Neural crest cell (in vitro differentiated cells): ENCODE measurements at regions not wholly inside any gene's neighbourhood (a gene's known extent, or its start where the extent isn't known, plus 50 kb on each side); places are given as distances from the start of the nearest gene placed in this dataset.

ENCODE experiments used
- DNase-seq: peaks from one replicate; pipeline ENCODE4 v3.0.0; 2021; ENCODE audit warnings: low read depth, mixed read lengths, low spot score
- H3K27ac Mint-ChIP-seq: one replicate; pipeline ENCODE4 v1.8.0; 2021; ENCODE audit warnings: mild to moderate bottlenecking, mixed read lengths; ENCODE audit not compliant: unreplicated experiment
- H3K27me3 Mint-ChIP-seq: 2 replicates; pipeline ENCODE4 v1.8.0; 2021; ENCODE audit warnings: low read depth, mild to moderate bottlenecking, mixed read lengths
- H3K36me3 Mint-ChIP-seq: 2 replicates; pipeline ENCODE4 v1.8.0; 2021; ENCODE audit warnings: low read depth, mild to moderate bottlenecking, mixed read lengths
- H3K4me1 Mint-ChIP-seq: 2 replicates; pipeline ENCODE4 v1.8.0; 2021; ENCODE audit warnings: mixed read lengths
- H3K4me3 Mint-ChIP-seq: one replicate; pipeline ENCODE4 v1.8.0; 2021; ENCODE audit warnings: mild to moderate bottlenecking, mixed read lengths
- H3K9me3 Mint-ChIP-seq: 2 replicates; pipeline ENCODE4 v1.8.0; 2021; ENCODE audit warnings: mixed read lengths
- TF ChIP-seq, protein P1 (sequence below): fragments of 200-600 bp; sonication (generic); conservative IDR thresholded peaks from 2 replicates; pipeline ENCODE4 v1.5.0; 2021; ENCODE audit warnings: antibody characterized with exemption, mild to moderate bottlenecking

DNA sequence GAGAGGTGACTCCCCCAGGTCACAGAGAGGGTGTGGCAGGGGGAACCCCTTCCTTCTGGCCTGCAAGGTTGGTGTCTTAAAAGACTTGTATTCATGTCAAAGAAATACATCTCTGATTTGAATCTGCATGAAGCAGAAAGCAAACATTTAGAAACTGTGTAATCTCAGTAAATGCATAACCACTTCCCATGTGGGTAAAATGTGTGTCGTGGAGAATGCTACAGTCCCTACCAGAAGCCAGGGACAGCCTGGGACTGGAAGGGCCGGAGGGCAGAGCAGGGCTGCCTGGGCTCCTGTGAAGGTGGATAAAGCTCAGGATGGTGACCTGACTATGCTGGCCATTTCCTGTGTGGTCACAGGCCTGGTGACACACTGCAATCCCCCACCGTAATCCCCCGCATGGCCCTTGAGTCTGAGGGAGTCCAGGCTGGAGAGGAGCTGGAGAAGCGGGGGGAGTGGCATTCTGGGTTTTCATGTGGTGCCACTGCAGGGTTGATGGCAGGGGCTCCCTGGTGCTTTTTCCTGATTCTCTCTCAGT, 102.2 kb downstream of the LRRC30 start:
- no peaks in the 10 kb centered on the region for H3K27me3 Mint-ChIP-seq
- H3K4me3 Mint-ChIP-seq, result no peak overlapping the region
- no peaks in the 10 kb centered on the region for H3K9me3 Mint-ChIP-seq
- no peaks in the 10 kb centered on the region for H3K4me1 Mint-ChIP-seq
- TF ChIP-seq, protein P1, sequence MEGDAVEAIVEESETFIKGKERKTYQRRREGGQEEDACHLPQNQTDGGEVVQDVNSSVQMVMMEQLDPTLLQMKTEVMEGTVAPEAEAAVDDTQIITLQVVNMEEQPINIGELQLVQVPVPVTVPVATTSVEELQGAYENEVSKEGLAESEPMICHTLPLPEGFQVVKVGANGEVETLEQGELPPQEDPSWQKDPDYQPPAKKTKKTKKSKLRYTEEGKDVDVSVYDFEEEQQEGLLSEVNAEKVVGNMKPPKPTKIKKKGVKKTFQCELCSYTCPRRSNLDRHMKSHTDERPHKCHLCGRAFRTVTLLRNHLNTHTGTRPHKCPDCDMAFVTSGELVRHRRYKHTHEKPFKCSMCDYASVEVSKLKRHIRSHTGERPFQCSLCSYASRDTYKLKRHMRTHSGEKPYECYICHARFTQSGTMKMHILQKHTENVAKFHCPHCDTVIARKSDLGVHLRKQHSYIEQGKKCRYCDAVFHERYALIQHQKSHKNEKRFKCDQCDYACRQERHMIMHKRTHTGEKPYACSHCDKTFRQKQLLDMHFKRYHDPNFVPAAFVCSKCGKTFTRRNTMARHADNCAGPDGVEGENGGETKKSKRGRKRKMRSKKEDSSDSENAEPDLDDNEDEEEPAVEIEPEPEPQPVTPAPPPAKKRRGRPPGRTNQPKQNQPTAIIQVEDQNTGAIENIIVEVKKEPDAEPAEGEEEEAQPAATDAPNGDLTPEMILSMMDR, result no peak
- no peak for DNase-seq
- H3K27ac Mint-ChIP-seq, result no peak overlapping the region
- H3K36me3 Mint-ChIP-seq, result no peaks in the 10 kb centered on the region

DNA sequence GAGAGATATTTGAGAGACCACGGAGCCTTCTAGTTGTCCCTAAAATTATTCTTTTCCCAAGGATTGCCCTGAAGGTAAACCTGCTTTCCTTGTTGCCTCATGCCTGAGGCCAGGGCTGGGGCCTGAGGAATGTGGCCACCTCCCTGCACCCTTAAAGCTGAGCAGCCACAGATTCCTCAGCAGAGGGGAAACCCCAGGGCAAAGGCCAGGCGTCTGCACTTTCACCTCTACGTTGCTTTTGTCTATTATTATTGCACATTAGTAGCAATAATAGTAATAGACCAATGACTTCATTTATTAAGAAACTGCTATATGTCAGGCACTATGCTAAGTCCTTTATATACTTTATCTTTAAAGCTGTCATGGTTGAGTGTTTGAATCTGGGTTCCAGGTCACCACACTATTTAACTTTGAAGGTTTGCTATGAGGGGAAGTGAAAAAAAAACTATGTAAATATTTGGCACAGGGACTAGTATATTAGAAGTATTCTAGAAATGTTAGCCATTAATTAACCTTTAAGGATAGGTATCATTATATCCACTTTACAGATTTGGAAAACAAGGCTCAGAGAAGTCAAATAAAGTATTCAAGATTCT, 104.2 kb downstream of the LRRC30 start:
- Mint-ChIP-seq H3K9me3 (no peaks in the 10 kb centered on the region), H3K4me1 (no peaks in the 10 kb centered on the region), H3K36me3 (no peaks in the 10 kb centered on the region), H3K27ac (no peak overlapping the region), H3K4me3 (no peak overlapping the region), H3K27me3 (no peaks in the 10 kb centered on the region)
- TF ChIP-seq, protein P1, result no peak
- DNase-seq, result no peak

DNA sequence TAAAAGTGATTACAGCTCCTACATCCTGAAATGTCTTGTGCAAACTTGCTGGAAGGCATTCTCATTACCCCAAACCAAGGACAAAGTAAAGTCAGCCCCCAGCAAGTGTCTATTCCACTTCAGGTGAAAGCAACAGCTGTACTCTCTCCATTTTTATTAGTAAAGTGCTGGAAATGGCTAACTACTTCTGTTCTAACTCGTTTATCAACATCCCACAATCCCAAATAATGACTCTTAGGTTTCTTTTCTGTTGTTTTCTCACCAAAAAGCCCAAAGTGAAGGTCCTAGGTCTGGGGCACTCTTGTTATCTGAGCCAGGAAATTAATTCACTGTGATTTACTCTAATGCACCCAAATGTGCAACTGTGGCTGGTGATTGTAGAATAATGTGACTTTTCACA, 105.7 kb downstream of the LRRC30 start:
- no peak overlapping the region for H3K4me3 Mint-ChIP-seq
- no peaks in the 10 kb centered on the region for H3K4me1 Mint-ChIP-seq
- TF ChIP-seq, protein P1, result no peak
- no peaks in the 10 kb centered on the region for H3K36me3 Mint-ChIP-seq
- no peaks in the 10 kb centered on the region for H3K9me3 Mint-ChIP-seq
- H3K27me3 Mint-ChIP-seq, result no peaks in the 10 kb centered on the region
- DNase-seq, result no peak
- H3K27ac Mint-ChIP-seq, result no peak overlapping the region

DNA sequence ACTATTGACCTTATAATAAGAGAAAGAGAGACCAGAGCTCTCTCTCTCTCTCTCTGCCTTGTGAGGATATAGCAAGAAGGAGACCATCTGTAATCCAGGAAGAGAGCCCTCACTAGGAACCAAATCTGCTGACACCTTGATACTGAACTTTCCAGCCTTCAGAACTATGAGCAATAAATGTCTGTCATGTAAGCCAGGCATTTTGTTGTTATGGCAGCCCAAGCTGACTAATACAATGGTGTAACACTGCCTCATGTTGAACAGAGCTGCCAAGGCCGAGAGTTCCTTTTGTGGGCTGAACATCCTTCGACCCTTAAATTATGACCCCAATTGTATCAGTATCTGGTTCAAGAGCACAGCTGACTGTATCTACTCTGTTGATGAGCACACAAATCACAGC, 108.0 kb downstream of the LRRC30 start:
- TF ChIP-seq, protein P1, result no peak
- Mint-ChIP-seq H3K27ac (no peak overlapping the region), H3K36me3 (no peaks in the 10 kb centered on the region), H3K4me3 (no peak overlapping the region), H3K9me3 (no peaks in the 10 kb centered on the region), H3K27me3 (no peaks in the 10 kb centered on the region), H3K4me1 (no peaks in the 10 kb centered on the region)
- DNase-seq, result no peak

DNA sequence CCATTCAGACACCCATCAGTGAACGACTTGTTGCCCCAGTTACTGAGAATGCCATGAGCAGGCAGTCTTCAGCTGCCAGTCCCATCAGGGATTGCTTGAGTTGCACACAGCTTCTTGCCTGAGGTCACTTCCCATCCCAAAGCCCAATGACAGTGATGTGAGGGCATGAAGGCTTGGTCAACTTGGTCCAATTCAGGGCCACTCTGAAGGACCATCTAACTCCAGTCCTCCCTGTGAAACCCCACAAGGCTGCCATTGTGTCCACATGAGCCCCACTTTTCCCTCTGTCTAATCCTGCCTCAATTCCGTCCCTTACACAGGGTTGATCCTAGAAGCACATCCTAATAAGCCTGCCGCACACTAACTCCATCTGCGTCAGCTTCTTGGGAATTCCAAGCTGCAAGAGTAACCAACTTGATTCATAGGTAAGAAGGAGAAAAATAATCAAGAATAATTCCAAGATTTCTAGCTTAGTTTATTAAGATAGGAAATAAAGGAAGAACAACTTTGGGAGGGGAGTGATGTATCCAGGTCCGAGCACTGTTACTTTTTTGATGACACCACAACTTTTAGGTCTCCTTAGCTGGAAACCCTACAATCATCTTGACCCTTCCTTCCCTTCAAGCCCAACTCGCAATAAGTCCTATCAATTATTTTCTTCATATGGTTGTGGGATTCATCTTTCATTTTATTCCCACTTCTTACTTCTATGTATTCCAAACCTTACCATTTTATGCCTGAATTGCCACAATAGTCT, 110.9 kb downstream of the LRRC30 start:
- Mint-ChIP-seq H3K4me1 (no peaks in the 10 kb centered on the region), H3K4me3 (no peak overlapping the region), H3K36me3 (no peaks in the 10 kb centered on the region), H3K27me3 (no peaks in the 10 kb centered on the region), H3K27ac (no peak overlapping the region), H3K9me3 (no peaks in the 10 kb centered on the region)
- DNase-seq, result no peak
- TF ChIP-seq, protein P1, result no peak
